AG04450 (cell line): ENCODE measurements at regions not wholly inside any gene's neighbourhood (a gene's known extent, or its start where the extent isn't known, plus 50 kb on each side); places are given as distances from the start of the nearest gene placed in this dataset.

ENCODE experiments used
- CTCF ChIA-PET: fragments of 300-600, 350-600 bp; formaldehyde crosslinking; extraction: SDS; loops from one replicate; lab custom pipeline; 2022; ENCODE audit warnings: antibody characterized with exemption, inconsistent platforms; lab: Charles Lee
- POLR2A ChIA-PET: fragments of 350-600 bp; formaldehyde crosslinking; extraction: SDS; loops from one replicate; lab custom pipeline; 2021; ENCODE audit warnings: antibody characterized with exemption, inconsistent platforms; lab: Yijun Ruan, JAX
- DNase-seq: peaks from one replicate; pipeline ENCODE4 v3.0.0-alpha.2; 2011; ENCODE audit warnings: low read depth, low spot score
- H3K27ac ChIP-seq: one replicate; pipeline ENCODE4 v1.5.1; 2012; ENCODE audit warnings: low read depth, low read length, control low read depth
- H3K27me3 ChIP-seq: one replicate; pipeline ENCODE4 v1.6.0; 2012; ENCODE audit warnings: low read length; ENCODE audit not compliant: control insufficient read depth, insufficient read depth
- H3K4me3 ChIP-seq: 2 replicates; pipeline ENCODE4 v1.5.1; 2011; ENCODE audit warnings: mild to moderate bottlenecking, low read depth, low read length, control low read depth
- H3K9me3 ChIP-seq: 2 replicates; pipeline ENCODE4 v1.5.1; 2012; ENCODE audit warnings: low read length; ENCODE audit not compliant: control insufficient read depth, insufficient read depth
- CTCF ChIP-seq: IDR thresholded peaks from 2 replicates; pipeline ENCODE4 v1.5.1; 2011; ENCODE audit warnings: low read depth, low read length, control low read depth, inconsistent platforms

DNA sequence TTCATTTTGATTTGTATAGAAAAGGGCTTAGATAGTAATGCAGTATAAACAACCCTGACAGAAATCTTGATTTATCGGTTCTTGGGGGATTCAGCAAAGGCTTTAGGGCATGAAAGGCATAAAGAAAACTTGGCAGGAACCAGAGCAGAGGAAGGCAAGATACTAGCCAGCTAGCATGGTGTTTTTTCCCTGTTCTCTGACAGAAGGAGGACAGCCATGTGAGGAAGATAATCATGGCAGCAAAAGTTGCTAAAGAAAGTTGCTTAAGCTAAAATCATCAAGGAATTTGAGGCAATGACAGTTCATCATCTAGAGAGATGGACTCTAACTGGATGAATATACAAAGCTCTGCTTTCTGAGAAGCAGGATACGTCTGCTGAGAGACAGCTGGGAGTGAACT, 294.1 kb downstream of the KCNRG start:
- Histone ChIP-seq H3K4me3 (no peak overlapping the region), H3K9me3 (no peaks in the 10 kb centered on the region), H3K27ac (no peak overlapping the region), H3K27me3 (peaks cover 3% of the 10 kb centered on the region)
- POLR2A ChIA-PET: no interaction called here
- DNase-seq: no peak
- no peak for TF ChIP-seq CTCF
- CTCF ChIA-PET: interaction anchor here (0.6 kb wide), 1 partner anchor 373 kb away, joined by 4 read pairs; the partner anchor contains the start of gene SPRYD7

- CTCF ChIA-PET: no interaction called here
- H3K9me3 ChIP-seq: no peaks in the 10 kb centered on the region
These were observed 294.8 kb downstream of the KCNRG start for GRCh38 chr13:50309882-50310594.

GRCh38 chr13:50310734-50311133, 295.5 kb downstream of the KCNRG start:
- no peak for DNase-seq
- Histone ChIP-seq H3K27ac (no peak overlapping the region), H3K27me3 (peaks cover 3% of the 10 kb centered on the region), H3K9me3 (no peaks in the 10 kb centered on the region), H3K4me3 (no peak overlapping the region)
- POLR2A ChIA-PET: no interaction called here
- TF ChIP-seq CTCF: no peak
- CTCF ChIA-PET: no interaction called here

More at GRCh38 chr13:50309882-50310594, 294.8 kb downstream of the KCNRG start:
- Histone ChIP-seq H3K27ac (no peak overlapping the region), H3K4me3 (no peak overlapping the region), H3K27me3 (peaks cover 3% of the 10 kb centered on the region)
- TF ChIP-seq CTCF: no peak
- POLR2A ChIA-PET: no interaction called here
- DNase-seq: no peak

DNA sequence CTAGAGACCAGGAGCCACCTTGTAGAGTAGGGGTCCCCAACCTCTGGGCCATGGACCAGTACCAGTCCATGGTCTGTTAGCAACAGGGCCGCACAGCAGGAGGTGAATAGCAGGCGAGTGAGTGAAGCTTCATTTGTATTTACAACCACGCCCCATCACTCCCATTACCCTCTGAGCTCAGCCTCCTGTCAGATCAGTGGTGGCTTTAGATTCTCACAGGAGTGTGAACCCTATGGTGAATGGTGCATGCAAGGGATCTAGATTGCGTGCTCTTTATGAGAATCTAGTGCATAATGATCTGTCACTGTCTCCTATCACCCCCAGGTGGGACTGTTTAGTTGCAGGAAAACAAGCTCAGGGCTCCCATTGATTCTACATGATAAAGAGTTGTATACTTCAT, 303.6 kb downstream of the KCNRG start:
- CTCF ChIA-PET: no interaction called here
- Histone ChIP-seq H3K4me3 (no peak overlapping the region), H3K27me3 (no peaks in the 10 kb centered on the region), H3K27ac (no peak overlapping the region), H3K9me3 (no peaks in the 10 kb centered on the region)
- POLR2A ChIA-PET: no interaction called here
- TF ChIP-seq CTCF: no peak
- DNase-seq: no peak

DNA sequence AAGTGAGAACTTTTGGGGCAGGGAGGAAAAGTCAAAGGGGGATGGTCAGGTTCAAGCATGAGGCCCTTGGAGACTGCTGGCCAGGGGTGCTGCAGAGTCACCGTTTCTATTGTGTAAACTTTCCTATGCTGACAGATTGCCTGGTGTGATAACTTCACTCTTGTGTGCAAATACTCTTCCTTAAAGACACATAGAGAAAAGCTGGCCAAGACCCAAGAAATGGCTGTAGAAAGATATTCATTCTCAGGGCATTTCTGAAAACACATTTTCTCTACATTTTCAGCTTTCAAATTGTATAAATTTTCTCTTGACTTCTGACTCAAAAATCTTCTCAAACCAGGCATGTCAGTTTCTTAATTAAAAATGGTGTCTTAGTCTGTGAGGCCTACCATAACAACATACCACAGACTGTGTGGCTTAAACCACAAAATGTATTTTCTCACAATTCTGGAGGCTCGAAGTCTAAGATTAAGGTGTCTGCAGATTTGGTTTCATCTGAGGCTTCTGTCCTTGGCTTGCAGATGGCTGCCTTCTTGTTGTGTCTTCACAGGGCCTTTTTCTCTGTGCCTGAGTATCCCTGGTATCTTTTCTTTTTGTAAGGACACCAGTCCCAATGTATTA, 304.5 kb downstream of the KCNRG start:
- H3K27me3 ChIP-seq: no peaks in the 10 kb centered on the region
- TF ChIP-seq CTCF: no peak
- no peak overlapping the region for H3K27ac ChIP-seq
- H3K9me3 ChIP-seq: no peaks in the 10 kb centered on the region
- DNase-seq: no peak
- H3K4me3 ChIP-seq: no peak overlapping the region
- ChIA-PET CTCF (no interaction called here), POLR2A (no interaction called here)
